ENCODE measurements at regions not wholly inside any gene's neighbourhood (a gene's known extent, or its start where the extent isn't known, plus 50 kb on each side); places are given as distances from the start of the nearest gene placed in this dataset.

GRCh38 chr1:57984277-57984676, 560.4 kb upstream of the DAB1 start:
- DNase-seq, result no peak

DNA sequence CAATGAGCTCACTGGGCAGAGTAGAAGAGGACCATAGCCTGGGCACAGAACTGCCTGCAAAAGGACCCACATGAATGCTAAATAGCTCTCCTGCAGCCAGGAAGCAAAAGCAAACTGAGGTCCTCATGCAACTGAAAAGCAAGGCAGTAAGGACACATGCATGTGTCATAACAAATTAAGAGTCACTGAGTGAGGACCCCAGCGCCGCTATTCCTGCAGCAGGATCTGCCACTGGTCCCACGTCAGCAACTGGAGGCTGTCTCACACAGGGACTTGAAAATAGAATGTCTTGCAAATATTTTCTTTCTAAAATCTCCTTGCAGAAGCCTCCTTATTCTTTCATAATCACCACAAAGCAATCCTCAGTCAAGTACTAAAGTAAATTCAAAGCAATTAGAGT, 559.6 kb upstream of the DAB1 start:
- DNase-seq, result no peak

GRCh38 chr1:57982852-57983251, 559.0 kb upstream of the DAB1 start:
- DNase-seq, result no peak

DNA sequence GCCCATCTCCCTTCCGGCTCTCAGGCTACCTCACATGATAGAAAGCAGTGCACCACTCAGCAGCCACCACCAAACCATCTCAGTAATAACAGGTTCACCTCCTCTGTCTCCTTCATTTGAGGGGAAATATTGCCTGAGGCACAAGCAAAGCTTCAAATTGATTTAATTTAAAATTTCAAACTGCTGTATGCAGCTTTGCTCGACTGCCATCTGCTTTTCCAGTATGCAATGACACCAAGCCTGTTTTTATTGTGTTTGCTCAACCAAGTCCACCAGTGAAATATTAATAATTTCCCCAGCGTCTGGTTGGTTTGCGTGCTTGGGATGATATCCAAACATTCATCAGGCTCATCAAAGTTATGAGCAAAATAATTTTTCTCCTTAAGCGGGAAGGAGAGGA, 552.4 kb upstream of the DAB1 start:
- DNase-seq, result no peak

GRCh38 chr1:57968321-57968720, 544.5 kb upstream of the DAB1 start:
- DNase-seq, result no peak

DNA sequence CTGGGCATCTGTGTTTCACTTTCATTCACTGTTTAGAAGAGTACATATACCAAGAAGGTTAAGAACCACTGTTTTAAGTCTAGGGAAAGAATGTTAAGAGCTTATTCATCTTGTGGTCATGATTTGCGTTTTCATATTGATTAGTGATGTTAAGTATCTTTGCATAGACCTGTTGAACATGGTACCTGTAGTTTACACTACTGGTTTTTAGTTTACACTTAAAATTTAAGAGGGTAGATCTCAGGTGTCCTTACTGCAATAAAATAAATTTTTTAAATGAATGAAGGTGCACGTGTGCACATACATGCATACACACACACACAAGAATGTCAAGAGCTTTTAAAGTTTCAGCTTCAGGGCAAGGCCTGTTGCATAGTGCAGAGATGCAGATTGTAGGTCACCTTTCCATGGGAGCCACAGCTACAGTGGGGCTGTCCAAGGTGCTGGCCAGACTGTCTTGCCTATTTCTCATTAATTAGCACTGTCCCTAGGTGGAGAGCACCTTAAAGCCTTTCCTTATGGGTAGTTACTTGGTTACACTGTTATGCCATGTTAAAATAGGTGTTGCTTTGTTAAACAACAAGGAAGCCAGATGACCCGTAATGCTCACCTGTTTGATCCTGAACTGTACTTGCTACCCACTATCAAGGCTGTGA, 543.0 kb upstream of the DAB1 start:
- DNase-seq, result no peak

- no peak for DNase-seq
Measured at GRCh38 chr1:57966340-57966739, 542.5 kb upstream of the DAB1 start.

DNA sequence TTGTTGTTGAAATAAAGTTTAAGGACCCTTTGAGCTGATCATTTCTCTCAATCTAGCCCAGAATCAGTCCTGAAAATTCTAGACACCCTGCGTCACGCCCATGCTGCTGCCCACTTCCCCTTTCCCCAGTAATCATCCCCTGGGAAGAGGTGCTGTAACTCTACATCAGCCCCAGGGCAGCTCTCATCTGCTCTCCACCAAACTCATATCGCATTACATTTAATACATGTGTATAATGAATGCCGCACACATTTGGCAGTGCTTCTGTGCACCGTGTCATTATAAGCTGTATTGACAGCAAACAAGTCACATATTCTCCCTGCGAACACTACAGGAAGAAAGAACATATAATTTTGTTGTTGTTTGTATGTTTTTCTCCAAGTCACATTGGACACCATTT, 539.7 kb upstream of the DAB1 start:
- DNase-seq, result peak; percentile 78

GRCh38 chr1:57959531-57960241, 535.8 kb upstream of the DAB1 start:
- peak; percentile 36 for DNase-seq

DNA sequence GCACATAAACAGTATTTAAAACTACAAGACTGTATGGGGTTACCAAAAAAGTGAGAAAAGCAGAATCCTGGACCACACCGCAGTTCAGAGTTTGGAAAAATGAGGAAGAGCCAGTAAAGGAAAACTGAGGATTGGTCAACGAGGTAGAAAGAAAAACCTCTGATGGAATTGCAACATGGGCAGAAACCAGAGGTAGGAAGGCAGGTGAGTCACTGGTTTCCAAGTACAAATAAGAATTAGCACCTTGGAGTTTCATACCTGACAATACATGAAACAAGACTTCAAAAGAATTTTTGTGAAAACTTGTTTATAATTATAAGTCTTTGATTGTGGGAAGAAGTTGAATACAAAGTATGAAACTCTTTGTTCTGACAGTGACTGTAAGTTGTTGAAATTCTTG, 533.7 kb upstream of the DAB1 start:
- no peak for DNase-seq

- no peak for DNase-seq
Measured at GRCh38 chr1:57951390-57951789, 527.5 kb upstream of the DAB1 start.

GRCh38 chr1:57949168-57949567, 525.3 kb upstream of the DAB1 start:
- no peak for DNase-seq

GRCh38 chr1:57947471-57947870, 523.6 kb upstream of the DAB1 start:
- no peak for DNase-seq

- no peak for DNase-seq
Measured at GRCh38 chr1:57945045-57945444, 521.2 kb upstream of the DAB1 start.

GRCh38 chr1:57943365-57943764, 519.5 kb upstream of the DAB1 start:
- DNase-seq, result no peak

DNA sequence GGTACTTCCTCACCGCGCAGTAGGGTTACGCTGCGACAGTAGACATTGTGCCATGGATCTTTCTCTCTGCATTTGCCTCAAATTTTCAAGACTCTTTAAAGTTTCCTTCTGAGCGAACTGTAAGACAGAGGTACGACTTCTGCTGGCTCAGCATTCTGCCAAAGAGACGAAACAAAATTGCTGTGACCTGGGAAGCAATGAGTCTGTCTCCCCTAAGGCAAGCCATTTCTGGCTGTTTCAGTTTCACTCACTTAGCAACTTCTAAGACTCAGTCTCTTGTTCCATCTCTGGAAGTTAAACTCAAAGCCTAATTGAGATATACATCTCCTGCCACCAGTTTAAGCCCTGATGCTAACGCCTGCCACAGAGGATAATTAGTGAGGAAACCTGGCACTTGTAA, 510.9 kb upstream of the DAB1 start:
- DNase-seq, result no peak

GRCh38 chr1:57927003-57927402, 503.1 kb upstream of the DAB1 start:
- no peak for DNase-seq

DNA sequence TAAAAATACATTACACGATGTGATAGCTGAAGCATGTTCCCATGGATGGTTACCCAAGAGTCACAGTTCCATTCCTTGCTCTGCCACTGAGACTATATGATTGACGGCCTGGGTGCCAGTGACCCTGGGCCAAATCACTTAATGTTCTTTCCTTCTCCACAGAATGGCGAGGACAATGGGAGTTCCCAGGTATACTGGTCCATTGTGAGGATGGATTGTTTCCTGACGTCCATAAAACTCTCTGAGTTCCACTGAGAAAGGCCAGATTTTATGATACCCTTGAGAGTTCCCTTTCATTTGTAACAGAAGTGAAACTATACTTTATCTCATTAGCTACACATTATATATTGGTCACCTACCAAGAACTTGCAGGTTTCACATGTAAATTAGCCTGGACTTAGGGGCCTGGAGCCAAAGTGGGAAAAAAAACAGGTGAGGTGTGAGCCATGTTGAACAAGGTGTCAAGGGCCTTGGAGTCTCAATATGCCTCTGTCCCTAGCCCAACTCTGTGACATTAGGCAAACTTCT, 502.2 kb upstream of the DAB1 start:
- DNase-seq, result no peak

DNA sequence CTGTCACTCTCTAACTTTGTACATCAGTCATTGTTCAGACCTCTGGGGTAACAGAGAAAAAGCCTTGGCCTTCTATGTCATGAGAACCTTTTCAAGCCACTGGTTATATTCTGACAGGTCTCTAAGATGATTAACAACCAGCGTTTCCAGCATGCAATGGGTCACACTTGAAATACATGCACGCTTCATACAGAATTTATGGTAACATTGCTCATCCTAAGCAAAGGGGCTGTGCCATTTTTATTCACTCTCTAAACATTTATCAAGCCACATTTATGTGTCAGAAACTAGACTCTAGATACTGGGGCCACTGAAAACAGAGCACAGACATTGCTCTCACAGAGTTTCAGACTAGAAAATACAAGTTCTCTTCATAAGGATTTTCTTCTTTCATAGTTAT, 501.4 kb upstream of the DAB1 start:
- no peak for DNase-seq

GRCh38 chr1:57922130-57922529, 498.3 kb upstream of the DAB1 start:
- DNase-seq, result no peak

- no peak for DNase-seq
Measured at GRCh38 chr1:57916041-57916440, 492.2 kb upstream of the DAB1 start.

- DNase-seq, result no peak
Measured at GRCh38 chr1:57911427-57911826, 487.6 kb upstream of the DAB1 start.

DNA sequence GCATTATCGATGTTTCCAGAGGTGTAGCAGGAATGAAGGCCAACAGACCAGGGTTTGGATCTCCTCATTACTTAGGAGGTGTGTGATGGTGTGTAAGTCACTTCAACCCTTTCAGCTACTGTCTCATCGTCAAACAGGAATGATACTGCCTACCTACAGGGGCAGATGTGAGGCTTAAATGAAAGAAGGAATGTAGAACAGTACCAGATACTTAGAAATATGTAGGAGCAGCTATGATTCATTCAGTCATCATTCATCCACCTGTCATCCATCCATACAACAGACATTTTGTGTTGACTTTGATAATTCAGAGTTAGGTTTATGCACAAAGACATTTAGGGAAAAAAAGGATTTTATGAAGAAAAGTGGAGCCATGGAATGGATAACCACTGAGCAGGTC, 486.9 kb upstream of the DAB1 start:
- DNase-seq, result no peak

- DNase-seq, result no peak
Measured at GRCh38 chr1:57910305-57910704, 486.4 kb upstream of the DAB1 start.
